Spinal cord (tissue), 9 donors: ENCODE measurements at regions not wholly inside any gene's neighbourhood (a gene's known extent, or its start where the extent isn't known, plus 50 kb on each side); places are given as distances from the start of the nearest gene placed in this dataset.

Source experiments
- DNase-seq, 6 donors: peaks; one replicate each; pipeline versions ENCODE4 v3.0.0 to v3.0.0-alpha.2; 2013 to 2015; ENCODE audit warnings: low spot score in 6 of 6, low read depth in 4 of 6
- H3K27ac ChIP-seq: one replicate; pipeline ENCODE4 v1.5.1; 2013; ENCODE audit warnings: low read depth, low read length, control low read depth
- H3K27me3 ChIP-seq: one replicate; pipeline ENCODE4 v1.6.1; 2013; ENCODE audit warnings: low read length; ENCODE audit not compliant: control insufficient read depth, insufficient read depth
- H3K36me3 ChIP-seq: one replicate; pipeline ENCODE4 v1.6.1; 2013; ENCODE audit warnings: low read length; ENCODE audit not compliant: control insufficient read depth, insufficient read depth
- H3K4me1 ChIP-seq: one replicate; pipeline ENCODE4 v1.6.1; 2013; ENCODE audit warnings: low read length; ENCODE audit not compliant: control insufficient read depth, insufficient read depth
- H3K4me3 ChIP-seq: one replicate; pipeline ENCODE4 v1.5.1; 2013; ENCODE audit warnings: low read depth, low read length, control low read depth
- H3K9me3 ChIP-seq: one replicate; pipeline ENCODE4 v1.6.1; 2013; ENCODE audit warnings: low read length; ENCODE audit not compliant: control insufficient read depth, insufficient read depth
- WGBS: methylation state at CpG from one replicate; pipeline ENCODE4 v1.1.5; 2013; ENCODE audit warnings: missing lambda C conversion rate; ENCODE audit not compliant: insufficient coverage; 5-methylcytosine and 5-hydroxymethylcytosine counted together
- donor health status: healthy.

DNA sequence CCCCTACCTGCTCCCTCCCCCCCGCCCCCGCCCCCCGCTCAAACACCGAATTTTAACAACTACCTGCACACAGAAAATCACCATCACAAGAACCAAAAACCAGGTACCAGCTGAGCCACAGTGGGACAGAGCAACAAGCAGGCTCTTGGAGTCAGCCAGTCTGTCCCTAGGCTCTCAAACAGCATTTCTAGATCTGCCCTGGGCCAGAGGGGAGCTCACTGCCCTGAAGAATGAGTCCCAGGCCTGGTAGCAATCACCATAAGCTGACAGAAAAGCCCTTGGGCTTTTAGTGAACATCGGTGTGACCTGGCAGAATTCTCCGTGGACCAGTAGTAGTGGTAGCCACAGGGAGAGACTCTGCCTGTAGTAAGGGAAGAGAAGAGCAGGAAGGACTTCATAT is 58.3 kb downstream of the C11orf87 start:
- Histone ChIP-seq H3K4me1 (no peaks in the 10 kb centered on the region), H3K27ac (no peak overlapping the region), H3K9me3 (no peaks in the 10 kb centered on the region), H3K36me3 (no peaks in the 10 kb centered on the region), H3K4me3 (no peak overlapping the region), H3K27me3 (no peaks in the 10 kb centered on the region)
- DNase-seq, result no peak
- 38% methylated on average over 2 of the region's 6 CpGs for WGBS

DNA sequence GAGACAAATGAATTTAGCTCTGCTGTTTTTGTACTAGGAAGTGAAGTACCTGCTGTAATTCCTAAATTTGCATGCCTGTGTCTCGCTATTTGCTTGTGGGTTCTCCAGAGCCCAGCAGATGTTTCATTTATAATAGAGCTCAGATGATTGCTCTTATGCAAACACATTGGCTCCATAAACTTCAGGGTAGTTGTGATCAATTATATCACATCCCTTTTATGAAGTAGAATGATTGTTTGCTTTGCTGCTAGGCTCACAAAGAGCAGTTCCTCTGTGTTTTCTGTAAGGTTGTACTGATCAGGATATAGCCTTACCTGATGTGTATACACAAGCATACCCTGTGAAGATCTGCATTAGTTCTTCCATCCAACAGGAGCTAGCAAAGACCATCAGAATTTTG is 64.1 kb downstream of the C11orf87 start:
- H3K9me3 ChIP-seq, result no peaks in the 10 kb centered on the region
- peak in 1 of 6 donors; percentile 13 for DNase-seq
- WGBS, result 80% methylated on average over 1 of the region's 1 CpG
- no peak overlapping the region for H3K27ac ChIP-seq
- H3K4me3 ChIP-seq, result no peak overlapping the region
- H3K4me1 ChIP-seq, result no peaks in the 10 kb centered on the region
- H3K36me3 ChIP-seq, result no peaks in the 10 kb centered on the region
- H3K27me3 ChIP-seq, result no peaks in the 10 kb centered on the region

DNA sequence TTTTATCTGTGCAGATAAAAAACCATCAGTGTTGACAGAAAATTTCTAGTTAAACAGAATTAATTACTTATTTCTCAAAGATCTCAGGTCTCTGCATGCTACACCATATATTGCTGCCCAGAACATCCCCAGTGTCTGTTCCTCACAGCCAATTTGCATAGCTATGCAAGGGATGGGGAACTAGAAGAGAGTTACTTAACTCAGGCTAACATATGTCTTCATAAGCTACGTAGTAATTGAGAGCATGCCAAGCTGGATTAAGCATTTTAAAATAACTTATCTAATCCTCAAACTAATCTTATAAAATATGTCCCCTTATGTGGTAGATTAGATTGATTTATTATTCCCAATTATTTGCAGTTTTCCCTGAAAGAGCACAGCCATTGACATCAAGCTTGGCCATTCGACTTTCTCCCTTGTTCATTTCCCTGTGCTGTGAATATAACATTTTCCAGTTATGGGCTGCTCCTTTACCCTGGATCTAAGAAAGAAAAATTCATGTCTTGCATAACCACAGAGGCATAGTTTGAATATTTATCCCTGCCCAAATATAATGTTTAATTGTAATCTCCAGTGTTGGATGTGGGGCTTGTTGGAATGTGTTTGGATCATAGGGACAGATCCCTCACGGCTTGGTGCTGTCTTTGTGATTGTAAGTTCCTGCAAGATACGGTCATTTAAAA is 69.1 kb downstream of the C11orf87 start:
- peak in 1 of 6 donors; percentile 3 for DNase-seq
- Histone ChIP-seq H3K36me3 (no peaks in the 10 kb centered on the region), H3K4me1 (no peaks in the 10 kb centered on the region), H3K9me3 (peaks cover 2% of the 10 kb centered on the region), H3K27ac (no peak overlapping the region), H3K27me3 (no peaks in the 10 kb centered on the region), H3K4me3 (no peak overlapping the region)
- WGBS, result 73% methylated on average over 1 of the region's 4 CpGs

DNA sequence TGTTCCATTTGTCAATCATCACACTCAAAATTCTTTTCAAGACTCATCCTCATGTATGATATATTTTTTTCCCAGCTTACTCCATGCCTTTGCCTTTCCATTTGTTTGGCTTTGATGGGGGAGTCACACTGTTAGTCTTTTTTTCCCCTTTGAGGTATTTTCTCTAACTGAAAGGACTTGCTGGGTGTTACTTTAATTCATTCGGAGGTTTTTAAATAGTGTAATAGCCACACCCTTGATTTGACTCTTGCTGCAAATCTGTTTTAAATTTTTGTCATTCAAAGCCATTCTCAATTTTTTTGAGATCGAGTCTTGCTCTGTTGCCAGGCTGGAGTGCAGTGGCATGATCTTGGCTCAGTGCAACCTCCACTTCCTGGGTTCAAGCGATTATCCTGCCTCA is 84.1 kb downstream of the C11orf87 start:
- no peaks in the 10 kb centered on the region for H3K9me3 ChIP-seq
- H3K27ac ChIP-seq, result no peak overlapping the region
- no peaks in the 10 kb centered on the region for H3K4me1 ChIP-seq
- no peak overlapping the region for H3K4me3 ChIP-seq
- H3K27me3 ChIP-seq, result no peaks in the 10 kb centered on the region
- no peak for DNase-seq
- no peaks in the 10 kb centered on the region for H3K36me3 ChIP-seq
- WGBS, result 94% methylated on average over 3 of the region's 3 CpGs

DNA sequence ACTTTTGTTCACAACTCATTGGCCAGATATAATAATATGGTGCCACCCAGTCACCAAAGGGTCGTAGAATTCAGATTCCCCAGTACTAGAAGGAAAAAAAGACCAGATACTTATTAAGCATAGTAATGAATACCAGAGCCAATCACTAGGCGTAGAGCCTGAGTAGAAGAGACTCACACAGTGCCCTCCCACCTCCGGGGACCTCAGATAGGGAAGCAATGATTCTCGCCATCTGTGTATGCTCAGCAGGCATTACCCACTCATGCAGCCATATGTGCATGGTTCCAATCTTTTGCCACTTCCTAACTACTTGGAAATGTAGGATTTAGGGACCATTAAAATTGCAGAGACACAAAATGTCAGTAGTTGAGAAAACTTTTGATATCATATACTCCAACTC is 85.3 kb downstream of the C11orf87 start:
- no peak overlapping the region for H3K4me3 ChIP-seq
- no peaks in the 10 kb centered on the region for H3K27me3 ChIP-seq
- H3K4me1 ChIP-seq, result no peaks in the 10 kb centered on the region
- no peaks in the 10 kb centered on the region for H3K36me3 ChIP-seq
- WGBS, result 89% methylated on average over 3 of the region's 4 CpGs
- no peaks in the 10 kb centered on the region for H3K9me3 ChIP-seq
- peak in 1 of 6 donors; percentile 81 for DNase-seq
- no peak overlapping the region for H3K27ac ChIP-seq

DNA sequence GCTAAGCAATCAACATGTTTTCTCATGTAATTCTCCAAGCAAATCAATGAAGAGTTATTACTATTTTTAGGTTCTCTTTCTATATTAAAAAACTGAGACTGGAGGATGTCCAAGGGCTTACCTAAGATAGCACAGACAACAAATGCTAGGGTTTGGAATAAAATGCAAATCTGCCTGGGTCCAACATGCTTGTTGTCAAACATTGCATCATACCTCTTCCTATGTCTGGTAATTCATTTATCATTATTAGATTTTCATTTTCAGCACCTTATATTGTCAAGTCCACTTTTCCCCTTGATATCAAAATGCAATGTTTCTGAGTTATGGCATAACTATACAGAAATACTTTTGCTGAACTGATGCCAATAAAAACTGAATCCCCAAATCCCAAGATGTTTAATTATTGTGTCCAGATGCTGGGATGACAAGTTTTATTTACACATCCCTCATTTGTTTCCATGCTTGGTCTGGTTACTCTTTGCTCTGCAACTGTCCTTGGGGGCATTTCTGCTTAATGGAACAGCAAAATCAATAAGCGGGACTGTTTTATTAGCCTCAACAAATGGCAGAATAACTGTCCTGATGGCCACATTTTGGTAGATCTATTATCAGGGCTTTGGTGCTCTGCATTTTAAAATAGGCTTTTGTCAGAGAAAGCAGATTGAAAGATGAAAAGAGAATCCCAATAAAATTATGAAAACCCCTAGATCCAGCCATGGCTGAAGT is 86.0 kb downstream of the C11orf87 start:
- Histone ChIP-seq H3K36me3 (no peaks in the 10 kb centered on the region), H3K27me3 (no peaks in the 10 kb centered on the region), H3K9me3 (no peaks in the 10 kb centered on the region), H3K4me1 (no peaks in the 10 kb centered on the region), H3K27ac (no peak overlapping the region), H3K4me3 (no peak overlapping the region)
- DNase-seq, result peak in 3 of 6 donors; percentile 2 to 87 (median 10)
- 100% methylated on average over 1 of the region's 1 CpG for WGBS

DNA sequence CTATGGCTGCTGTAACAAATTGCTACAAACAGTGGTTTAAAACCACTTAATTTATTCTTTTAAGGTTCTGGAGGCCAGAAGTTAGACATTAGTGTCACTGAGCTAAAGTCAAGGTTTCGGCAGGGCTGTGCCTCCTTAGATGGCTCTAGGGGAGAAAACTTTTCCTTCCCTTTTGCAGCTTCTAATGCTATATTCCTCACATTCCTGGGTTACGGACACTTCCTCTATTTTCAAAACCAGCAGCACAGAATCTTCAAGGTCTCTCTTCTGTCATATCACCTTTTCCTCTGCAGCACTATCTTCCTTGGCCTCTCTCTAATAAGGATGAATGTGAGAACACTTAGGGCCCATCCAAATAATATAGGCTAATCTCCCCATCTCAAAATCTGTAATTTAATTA is 87.0 kb downstream of the C11orf87 start:
- Histone ChIP-seq H3K36me3 (no peaks in the 10 kb centered on the region), H3K9me3 (no peaks in the 10 kb centered on the region), H3K27me3 (no peaks in the 10 kb centered on the region), H3K27ac (no peak overlapping the region), H3K4me3 (no peak overlapping the region), H3K4me1 (no peaks in the 10 kb centered on the region)
- DNase-seq, result no peak
- WGBS, result 100% methylated on average over 1 of the region's 2 CpGs

DNA sequence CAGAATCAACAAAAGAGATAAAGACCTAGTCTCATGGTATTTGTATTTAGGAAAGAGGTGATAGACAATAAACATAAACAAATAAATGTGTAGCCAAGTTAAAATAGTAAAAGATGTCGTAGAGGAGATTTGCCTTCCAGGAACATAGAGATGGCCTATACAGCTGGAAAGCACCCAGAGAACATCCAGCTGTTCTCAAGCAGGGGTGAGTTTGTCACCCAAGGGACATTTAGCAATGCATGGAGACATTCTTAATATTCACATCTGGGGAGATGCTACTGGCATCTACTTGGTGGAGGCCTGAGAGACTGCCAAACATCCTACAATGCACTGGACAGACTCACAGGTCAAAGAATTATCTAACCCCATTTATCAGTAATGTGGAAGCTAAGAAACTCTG is 88.3 kb downstream of the C11orf87 start:
- no peaks in the 10 kb centered on the region for H3K36me3 ChIP-seq
- no peak overlapping the region for H3K4me3 ChIP-seq
- H3K27ac ChIP-seq, result no peak overlapping the region
- H3K27me3 ChIP-seq, result no peaks in the 10 kb centered on the region
- no peaks in the 10 kb centered on the region for H3K4me1 ChIP-seq
- DNase-seq, result no peak
- H3K9me3 ChIP-seq, result no peaks in the 10 kb centered on the region
- WGBS, result no CpG with 5 or more reads among the region's 1 CpG

DNA sequence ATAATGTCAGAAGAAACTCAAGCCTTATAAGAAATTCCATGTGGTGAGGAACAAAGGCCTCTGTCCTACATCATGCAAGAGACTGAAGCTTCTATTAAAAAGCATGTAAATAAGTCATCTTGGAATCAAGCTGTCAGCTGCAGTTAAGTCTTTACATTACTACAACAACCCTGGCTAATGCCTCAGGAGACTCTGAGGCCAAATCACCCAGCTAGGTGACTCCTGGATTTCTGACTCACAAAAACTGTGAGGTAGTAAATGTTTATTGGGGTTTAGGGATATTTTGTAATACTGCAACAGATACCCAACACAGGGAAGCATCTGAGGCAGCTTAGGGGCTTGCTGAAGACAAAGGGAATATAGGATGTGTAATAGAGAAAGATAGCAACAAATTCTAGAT is 89.6 kb downstream of the C11orf87 start:
- H3K27me3 ChIP-seq, result no peaks in the 10 kb centered on the region
- no peak overlapping the region for H3K4me3 ChIP-seq
- H3K27ac ChIP-seq, result no peak overlapping the region
- no peaks in the 10 kb centered on the region for H3K4me1 ChIP-seq
- no peaks in the 10 kb centered on the region for H3K9me3 ChIP-seq
- DNase-seq, result no peak
- no peaks in the 10 kb centered on the region for H3K36me3 ChIP-seq

DNA sequence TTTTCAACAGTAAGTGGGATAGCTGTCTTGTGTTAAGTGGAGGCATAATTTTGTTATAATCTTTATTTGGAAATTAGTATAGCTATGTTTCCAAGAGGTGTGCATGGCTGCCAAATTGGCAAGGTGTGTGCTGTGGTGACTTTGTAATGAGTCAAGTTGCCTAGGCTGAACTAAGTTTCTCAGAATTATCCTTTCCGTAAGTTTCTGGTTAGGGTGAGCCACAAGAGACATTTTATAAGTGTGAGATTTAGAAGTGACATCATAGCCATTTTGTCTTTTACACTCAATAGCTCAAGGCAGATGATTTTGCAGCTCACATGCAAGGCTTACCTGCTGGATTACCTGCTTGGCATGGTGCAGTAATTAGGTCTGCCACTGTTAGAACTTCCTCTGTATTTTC is 90.3 kb downstream of the C11orf87 start:
- Histone ChIP-seq H3K27me3 (no peaks in the 10 kb centered on the region), H3K4me3 (no peak overlapping the region), H3K27ac (no peak overlapping the region), H3K4me1 (no peaks in the 10 kb centered on the region), H3K9me3 (no peaks in the 10 kb centered on the region), H3K36me3 (no peaks in the 10 kb centered on the region)
- no CpG with 5 or more reads among the region's 1 CpG for WGBS
- no peak for DNase-seq
